ES-I3 (cell line): ENCODE measurements at regions not wholly inside any gene's neighbourhood (a gene's known extent, or its start where the extent isn't known, plus 50 kb on each side); places are given as distances from the start of the nearest gene placed in this dataset.

Experiments used
- H3K36me3 ChIP-seq: 2 replicates; pipeline ENCODE4 v1.6.1; 2013; ENCODE audit warnings: mild to moderate bottlenecking, low read length, control low read depth, moderate library complexity; ENCODE audit not compliant: insufficient read depth
- H3K4me1 ChIP-seq: 2 replicates; pipeline ENCODE4 v1.6.1; 2013; ENCODE audit warnings: mild to moderate bottlenecking, control low read depth, low read length; ENCODE audit not compliant: insufficient read depth
- H3K9ac ChIP-seq: 2 replicates; pipeline ENCODE4 v1.6.1; 2013; ENCODE audit warnings: low read depth, mild to moderate bottlenecking, low read length, moderate library complexity
- H3K9me3 ChIP-seq: 2 replicates; pipeline ENCODE4 v1.6.1; 2013; ENCODE audit warnings: mild to moderate bottlenecking, low read length, moderate library complexity; ENCODE audit not compliant: control insufficient read depth, insufficient read depth

GRCh38 chr7:46393142-46393541, 472.1 kb upstream of the IGFBP3 start:
- H3K36me3 ChIP-seq: no peaks in the 10 kb centered on the region
- H3K4me1 ChIP-seq: no peaks in the 10 kb centered on the region
- no peaks in the 10 kb centered on the region for H3K9me3 ChIP-seq
- H3K9ac ChIP-seq: no peak overlapping the region

- Histone ChIP-seq H3K4me1 (no peaks in the 10 kb centered on the region), H3K9ac (no peak overlapping the region), H3K9me3 (no peaks in the 10 kb centered on the region), H3K36me3 (no peaks in the 10 kb centered on the region)
These were observed 470.4 kb upstream of the IGFBP3 start for GRCh38 chr7:46391231-46392201.

GRCh38 chr7:46390042-46390441, 469.0 kb upstream of the IGFBP3 start:
- Histone ChIP-seq H3K9ac (no peak overlapping the region), H3K4me1 (no peaks in the 10 kb centered on the region), H3K36me3 (no peaks in the 10 kb centered on the region), H3K9me3 (no peaks in the 10 kb centered on the region)

- Histone ChIP-seq H3K9me3 (no peaks in the 10 kb centered on the region), H3K4me1 (no peaks in the 10 kb centered on the region), H3K9ac (no peak overlapping the region), H3K36me3 (no peaks in the 10 kb centered on the region)
These were observed 468.1 kb upstream of the IGFBP3 start for GRCh38 chr7:46389146-46389545.

GRCh38 chr7:46387646-46388045, 466.6 kb upstream of the IGFBP3 start:
- Histone ChIP-seq H3K9ac (no peak overlapping the region), H3K36me3 (no peaks in the 10 kb centered on the region), H3K9me3 (no peaks in the 10 kb centered on the region), H3K4me1 (no peaks in the 10 kb centered on the region)

GRCh38 chr7:46386428-46387399, 465.6 kb upstream of the IGFBP3 start:
- Histone ChIP-seq H3K9ac (no peak overlapping the region), H3K36me3 (no peaks in the 10 kb centered on the region), H3K4me1 (no peaks in the 10 kb centered on the region), H3K9me3 (no peaks in the 10 kb centered on the region)

- Histone ChIP-seq H3K9me3 (no peaks in the 10 kb centered on the region), H3K36me3 (no peaks in the 10 kb centered on the region), H3K4me1 (no peaks in the 10 kb centered on the region), H3K9ac (no peak overlapping the region)
These were observed 464.7 kb upstream of the IGFBP3 start for GRCh38 chr7:46385662-46386309.

- Histone ChIP-seq H3K9me3 (no peaks in the 10 kb centered on the region), H3K36me3 (no peaks in the 10 kb centered on the region), H3K9ac (no peak overlapping the region), H3K4me1 (no peaks in the 10 kb centered on the region)
These were observed 462.5 kb upstream of the IGFBP3 start for GRCh38 chr7:46383605-46384004.

GRCh38 chr7:46369933-46370654, 449.0 kb upstream of the IGFBP3 start:
- Histone ChIP-seq H3K9ac (no peak overlapping the region), H3K9me3 (peaks cover 3% of the 10 kb centered on the region; the same call in 1 of the 2 replicates), H3K36me3 (no peaks in the 10 kb centered on the region), H3K4me1 (no peaks in the 10 kb centered on the region)

- peaks cover 3% of the 10 kb centered on the region; the same call in 1 of the 2 replicates for H3K9me3 ChIP-seq
- H3K9ac ChIP-seq: no peak overlapping the region
- H3K4me1 ChIP-seq: no peaks in the 10 kb centered on the region
- no peaks in the 10 kb centered on the region for H3K36me3 ChIP-seq
These were observed 447.8 kb upstream of the IGFBP3 start for GRCh38 chr7:46368871-46369270.

GRCh38 chr7:46366526-46366925, 445.5 kb upstream of the IGFBP3 start:
- Histone ChIP-seq H3K9me3 (peaks cover 3% of the 10 kb centered on the region; the same call in 1 of the 2 replicates), H3K9ac (no peak overlapping the region), H3K4me1 (no peaks in the 10 kb centered on the region), H3K36me3 (no peaks in the 10 kb centered on the region)

- H3K36me3 ChIP-seq: no peaks in the 10 kb centered on the region
- H3K9ac ChIP-seq: no peak overlapping the region
- H3K4me1 ChIP-seq: no peaks in the 10 kb centered on the region
- H3K9me3 ChIP-seq: peaks cover 3% of the 10 kb centered on the region; the same call in 1 of the 2 replicates
These were observed 442.6 kb upstream of the IGFBP3 start for GRCh38 chr7:46363688-46364087.

GRCh38 chr7:46360811-46361210, 439.7 kb upstream of the IGFBP3 start:
- Histone ChIP-seq H3K4me1 (no peaks in the 10 kb centered on the region), H3K9me3 (no peaks in the 10 kb centered on the region), H3K9ac (no peak overlapping the region), H3K36me3 (no peaks in the 10 kb centered on the region)
